GM19240 (cell line): ENCODE measurements at regions not wholly inside any gene's neighbourhood (a gene's known extent, or its start where the extent isn't known, plus 50 kb on each side); places are given as distances from the start of the nearest gene placed in this dataset.
"Not testable (repeated sequence)": the region's sequence is repeated elsewhere in the genome, so short reads cannot be mapped to it uniquely, and the experiment has no call there.

Experiments used
- DNase-seq: peaks from one replicate; pipeline ENCODE4 v3.0.0; 2011; ENCODE audit warnings: low spot score; ENCODE audit not compliant: insufficient read length

- no peak for DNase-seq
Measured at GRCh38 chr3:139113993-139114375, 69.3 kb upstream of the PRR23C start.

DNA sequence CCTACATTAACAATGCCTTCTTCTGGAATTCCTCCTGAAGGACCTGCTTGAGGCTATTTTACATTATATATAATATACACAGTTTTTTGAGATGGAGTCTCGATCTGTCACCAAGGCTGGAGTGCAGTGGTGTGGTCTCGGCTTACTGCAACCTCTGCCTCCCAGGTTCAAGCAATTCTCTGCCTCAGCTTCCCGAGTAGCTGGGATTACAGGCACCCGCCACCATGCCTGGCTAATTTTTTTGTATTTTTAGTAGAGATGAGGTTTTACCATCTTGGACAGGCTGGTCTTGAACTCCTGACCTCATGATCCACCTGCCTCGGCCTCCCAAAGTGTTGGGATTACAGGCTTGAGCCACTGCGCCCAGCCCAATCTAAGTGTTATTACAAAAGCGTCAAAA, 71.9 kb upstream of the PRR23C start:
- DNase-seq, result not testable (repeated sequence)

- no peak for DNase-seq
Measured at GRCh38 chr3:139117136-139117675, 72.5 kb upstream of the PRR23C start.

- no peak for DNase-seq
Measured at GRCh38 chr3:139117883-139118760, 73.4 kb upstream of the PRR23C start.

- no peak for DNase-seq
Measured at GRCh38 chr3:139118835-139119234, 74.1 kb upstream of the PRR23C start.

DNA sequence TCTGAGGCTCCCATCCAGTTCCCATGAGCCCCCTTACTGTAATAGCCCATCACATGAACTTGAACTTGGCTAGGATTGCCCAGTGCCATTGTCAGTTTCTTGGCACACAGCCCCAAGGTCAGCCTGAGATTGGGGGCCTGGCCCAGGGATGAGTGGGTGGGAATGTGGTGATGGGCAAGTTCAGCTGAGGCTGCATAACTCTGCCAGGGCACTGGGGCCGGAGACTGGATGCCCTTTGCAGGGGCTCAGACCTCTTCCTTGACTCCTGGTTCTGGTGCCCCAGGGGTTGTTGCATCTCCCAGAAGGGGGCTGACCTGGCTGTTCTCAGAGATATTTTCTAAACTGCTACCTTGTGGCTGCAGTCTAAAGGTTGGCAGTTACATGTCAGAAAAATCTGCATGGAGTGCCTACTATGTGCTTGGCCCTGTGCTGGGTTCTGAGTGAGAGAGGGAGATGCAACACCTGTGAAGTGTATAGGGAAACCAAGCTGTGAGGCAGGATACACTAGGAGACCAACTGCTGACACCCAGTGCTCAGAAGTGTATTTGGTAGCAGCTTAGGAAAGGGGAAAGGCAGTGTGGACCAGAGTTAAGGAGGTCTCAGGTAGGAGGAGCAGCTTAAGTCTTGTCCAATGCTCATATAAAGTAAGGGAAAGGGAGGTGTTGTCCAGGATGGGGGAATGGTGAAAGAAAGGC, 74.8 kb upstream of the PRR23C start:
- DNase-seq, result no peak

DNA sequence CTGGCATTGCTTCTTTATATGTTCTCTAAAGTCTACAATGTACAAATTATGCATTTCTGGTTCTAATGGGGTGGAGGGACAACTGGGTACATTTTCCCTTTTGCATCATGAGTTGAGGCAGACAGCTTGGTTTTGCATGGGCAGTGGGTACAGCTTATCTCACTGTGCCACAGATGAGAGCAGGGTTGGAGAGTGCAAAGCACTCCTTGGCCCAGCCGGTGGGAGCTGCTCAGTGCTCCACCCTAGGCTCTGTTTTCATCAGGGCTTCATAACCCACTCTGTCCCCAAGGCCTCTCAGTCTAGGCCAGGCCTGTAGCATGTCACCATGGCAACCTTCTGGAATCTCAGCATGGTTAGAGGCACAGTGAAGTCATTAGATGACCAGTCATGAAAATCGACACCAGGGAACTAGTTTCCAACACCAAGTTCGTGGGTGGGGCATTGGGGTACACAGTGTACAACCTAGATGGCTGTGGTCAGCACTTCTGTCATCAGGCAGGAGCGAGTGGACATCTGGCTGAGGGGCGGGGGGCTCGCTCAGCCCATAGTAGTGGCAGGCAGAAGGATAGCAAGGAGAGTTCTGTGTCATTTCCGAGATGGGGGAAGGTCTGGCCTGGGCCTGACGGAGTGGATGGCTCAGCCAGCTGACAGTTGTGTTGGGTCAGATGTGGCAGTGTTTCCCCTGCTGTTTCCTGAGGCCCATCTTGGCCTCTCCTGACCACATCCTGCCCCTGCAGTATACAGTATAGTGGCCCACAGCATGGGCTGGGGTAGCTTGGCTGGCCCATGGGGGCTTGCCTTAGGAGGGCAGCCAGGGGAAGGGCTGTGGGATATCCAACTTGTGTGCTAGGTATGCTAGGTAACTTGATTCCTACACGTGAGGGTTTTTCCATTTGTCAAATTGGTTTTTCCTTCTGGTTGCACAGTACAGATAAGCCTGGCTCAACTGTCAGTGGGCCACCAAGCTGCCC, 75.7 kb upstream of the PRR23C start:
- DNase-seq, result no peak

GRCh38 chr3:139121513-139122220, 77.0 kb upstream of the PRR23C start:
- DNase-seq, result no peak

DNA sequence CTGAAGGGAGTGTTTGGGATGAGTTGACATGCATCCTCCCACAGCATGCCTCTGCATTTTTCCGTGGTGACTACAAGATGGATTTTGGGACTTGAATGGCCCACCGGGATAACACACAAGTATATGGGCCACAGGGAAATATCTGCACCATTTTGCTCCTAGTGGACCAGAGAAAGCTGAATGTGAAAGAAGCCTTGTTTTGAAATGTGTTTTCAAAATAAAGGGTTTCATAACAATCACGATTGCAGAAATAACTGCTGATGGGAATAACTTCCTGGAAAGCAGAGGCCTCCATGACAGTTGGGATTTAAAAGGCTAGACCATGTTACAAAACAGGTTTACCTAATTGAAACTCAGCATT, 77.5 kb upstream of the PRR23C start:
- no peak for DNase-seq

- DNase-seq, result no peak
Measured at GRCh38 chr3:139122612-139123011, 77.9 kb upstream of the PRR23C start.

DNA sequence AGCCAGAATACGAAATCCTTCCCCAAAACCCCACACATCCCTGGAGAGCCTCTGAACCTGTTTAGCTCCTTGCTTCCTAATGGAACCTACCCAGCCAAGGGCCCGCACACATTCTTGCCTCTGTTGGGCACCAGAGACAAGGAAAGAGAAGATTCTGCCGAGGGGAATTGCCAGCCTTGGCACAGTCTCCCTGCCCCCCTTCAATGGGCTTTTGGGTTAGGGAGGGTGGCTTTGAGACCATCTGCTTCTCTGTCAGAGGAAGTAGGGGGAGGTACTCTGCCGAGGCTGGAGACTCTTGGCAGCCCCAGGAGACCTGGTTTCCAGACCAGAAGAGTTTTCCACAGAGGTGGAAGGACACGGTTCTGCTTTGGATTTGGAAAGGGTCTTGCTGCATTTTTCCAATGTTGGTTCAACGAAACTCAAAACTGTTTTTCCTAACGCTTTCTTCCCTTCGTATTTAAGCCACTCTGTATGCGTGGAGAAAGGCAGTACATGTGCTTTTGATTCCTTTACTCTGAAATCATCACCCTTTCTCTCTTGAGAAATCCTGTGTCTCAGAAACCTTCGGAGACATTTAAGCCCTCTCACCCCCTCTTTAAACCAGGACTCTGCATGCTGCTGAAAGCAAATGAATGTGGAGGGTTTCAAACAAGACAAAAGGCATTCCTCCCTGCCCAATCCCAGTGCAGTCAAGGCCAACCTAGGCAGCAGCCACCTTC, 78.8 kb upstream of the PRR23C start:
- DNase-seq, result no peak

DNA sequence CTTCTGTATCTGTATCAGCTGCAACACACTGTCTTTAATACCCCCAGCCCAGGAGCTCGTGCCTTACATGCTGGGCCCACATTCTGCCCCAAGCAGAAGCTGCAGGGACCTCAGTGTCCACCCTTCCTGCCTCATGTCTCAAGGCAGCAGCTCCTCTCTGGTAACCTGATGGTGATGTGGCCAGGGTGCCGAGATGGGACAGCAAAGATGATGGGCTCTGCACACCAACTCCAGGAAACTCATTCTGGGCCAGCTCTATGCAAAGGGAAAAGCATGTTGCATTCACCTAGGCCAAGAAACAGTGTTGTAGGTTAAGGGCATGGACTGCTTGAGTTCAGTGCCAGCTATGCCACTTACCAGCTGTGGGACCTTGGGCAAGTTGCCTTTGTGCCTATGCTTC, 79.5 kb upstream of the PRR23C start:
- no peak for DNase-seq

- DNase-seq, result no peak
Measured at GRCh38 chr3:139127101-139127500, 82.4 kb upstream of the PRR23C start.

DNA sequence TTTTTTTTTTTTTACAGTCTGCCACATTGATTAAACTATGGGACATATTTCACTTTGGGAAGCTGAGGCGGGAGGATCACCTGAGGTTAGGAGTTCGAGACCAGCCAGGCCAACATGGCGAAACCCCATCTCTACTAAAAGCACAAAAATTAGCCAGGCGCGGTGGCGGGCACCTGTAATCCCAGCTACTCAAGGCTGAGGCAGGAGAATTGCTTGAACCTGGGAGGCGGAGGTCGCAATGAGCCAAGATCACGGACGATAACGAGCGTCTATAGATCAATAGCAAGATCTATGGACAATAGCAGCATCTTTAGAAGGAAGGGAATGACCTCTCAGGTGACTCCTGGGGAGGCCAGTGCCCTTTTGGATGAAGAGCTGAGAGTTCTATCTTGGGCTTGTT, 82.9 kb upstream of the PRR23C start:
- not testable (repeated sequence) for DNase-seq

DNA sequence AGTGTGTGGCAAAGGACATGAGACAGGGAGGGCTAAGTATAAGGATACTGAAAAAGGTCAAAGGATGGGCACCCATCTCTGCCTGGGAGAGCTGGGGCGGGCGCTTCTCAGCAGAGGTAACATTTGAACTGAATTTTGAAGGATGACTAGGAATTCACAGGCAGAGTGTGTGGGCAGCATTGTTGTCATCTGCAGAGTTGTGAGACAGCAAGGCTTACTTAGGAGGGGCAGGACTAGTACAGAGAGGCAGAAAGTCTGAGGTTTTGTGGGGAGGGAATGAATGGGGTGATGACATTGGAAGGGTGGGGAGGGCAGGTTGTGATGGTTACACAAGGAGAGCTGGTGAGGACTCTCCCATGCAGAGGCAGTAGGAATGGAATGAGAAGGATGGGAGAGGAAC, 84.1 kb upstream of the PRR23C start:
- DNase-seq, result no peak

DNA sequence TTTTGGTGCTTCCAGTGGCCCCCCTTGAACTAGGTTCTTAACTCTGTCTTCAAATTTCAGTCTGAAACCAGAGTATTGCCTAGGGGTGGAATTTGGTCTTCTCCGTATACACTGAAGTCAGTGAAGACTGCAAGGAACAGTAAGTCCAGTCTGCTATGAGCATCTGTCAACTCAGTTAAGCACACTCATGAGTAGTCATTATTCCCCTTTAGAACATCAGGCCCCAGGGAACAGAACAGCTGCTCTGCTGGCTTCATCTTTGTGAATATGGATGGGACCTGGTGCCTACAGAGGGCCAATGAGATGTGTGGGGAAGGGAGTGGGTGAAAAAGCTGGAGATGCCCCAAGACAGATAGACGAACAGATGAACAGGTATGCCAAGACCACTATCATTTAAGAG, 85.2 kb upstream of the PRR23C start:
- DNase-seq, result no peak

GRCh38 chr3:139130390-139131140, 85.9 kb upstream of the PRR23C start:
- no peak for DNase-seq

- DNase-seq, result no peak
Measured at GRCh38 chr3:139131951-139132350, 87.3 kb upstream of the PRR23C start.

GRCh38 chr3:139132976-139133375, 88.3 kb upstream of the PRR23C start:
- no peak for DNase-seq
